Endodermal cell (in vitro differentiated cells): ENCODE measurements at regions not wholly inside any gene's neighbourhood (a gene's known extent, or its start where the extent isn't known, plus 50 kb on each side); places are given as distances from the start of the nearest gene placed in this dataset.
A peak's percentile ranks its signal among the peaks of the same experiment; 100 is the strongest.

Experiments used
- DNase-seq: peaks from one replicate; pipeline ENCODE4 v3.0.0-alpha.2; 2017
- H3K27ac ChIP-seq: 2 replicates; pipeline ENCODE4 v1.5.1; 2013; ENCODE audit warnings: mild to moderate bottlenecking, low read depth, low read length, moderate library complexity
- H3K27me3 ChIP-seq: 2 replicates; pipeline ENCODE4 v1.6.1; 2013; ENCODE audit warnings: mild to moderate bottlenecking, low read length, moderate library complexity; ENCODE audit not compliant: insufficient read depth, control insufficient read depth, poor library complexity, severe bottlenecking
- H3K36me3 ChIP-seq: 2 replicates; pipeline ENCODE4 v1.7.0; 2013; ENCODE audit warnings: mild to moderate bottlenecking, low read length, moderate library complexity; ENCODE audit not compliant: control insufficient read depth, insufficient read depth
- H3K4me1 ChIP-seq: one replicate; pipeline ENCODE4 v1.7.0; 2013; ENCODE audit warnings: low read length; ENCODE audit not compliant: control insufficient read depth, insufficient read depth
- H3K4me3 ChIP-seq: 2 replicates; pipeline ENCODE4 v1.5.1; 2013; ENCODE audit warnings: mild to moderate bottlenecking, low read length, moderate library complexity
- H3K9ac ChIP-seq: 2 replicates; pipeline ENCODE4 v1.6.1; 2013; ENCODE audit warnings: mild to moderate bottlenecking, low read length, moderate library complexity; ENCODE audit not compliant: poor library complexity, severe bottlenecking; ENCODE audit errors: extremely low read depth
- H3K9me3 ChIP-seq: 2 replicates; pipeline ENCODE4 v1.6.1; 2013; ENCODE audit warnings: mild to moderate bottlenecking, low read length, moderate library complexity; ENCODE audit not compliant: control insufficient read depth
- H3K27ac Mint-ChIP-seq: 2 replicates; pipeline ENCODE4 v1.8.0; 2020; ENCODE audit warnings: mixed read lengths
- H3K27me3 Mint-ChIP-seq: 2 replicates; pipeline ENCODE4 v1.8.0; 2021; ENCODE audit warnings: mild to moderate bottlenecking, mixed read lengths; ENCODE audit not compliant: insufficient read depth
- H3K36me3 Mint-ChIP-seq: 2 replicates; pipeline ENCODE4 v1.8.0; 2020; ENCODE audit warnings: low read depth, mixed read lengths
- H3K4me1 Mint-ChIP-seq: 2 replicates; pipeline ENCODE4 v1.8.0; 2020; ENCODE audit warnings: mixed read lengths
- H3K4me3 Mint-ChIP-seq: 2 replicates; pipeline ENCODE4 v1.8.0; 2020; ENCODE audit warnings: mild to moderate bottlenecking, moderate library complexity, mixed read lengths
- H3K9me3 Mint-ChIP-seq: 2 replicates; pipeline ENCODE4 v1.8.0; 2020; ENCODE audit warnings: mild to moderate bottlenecking, mixed read lengths
- WGBS, 2 experiments: methylation state at CpG; one replicate each; pipeline versions ENCODE4 v1.1.5 to v1.1.7; 2013; ENCODE audit warnings: missing lambda C conversion rate in 2 of 2, mixed read lengths in 1 of 2; ENCODE audit not compliant: insufficient coverage in 1 of 2, insufficient read length in 1 of 2; 5-methylcytosine and 5-hydroxymethylcytosine counted together
- TF ChIP-seq, protein P1 (sequence below): fragments of 200-600 bp; sonication (generic); conservative IDR thresholded peaks from 2 replicates; pipeline ENCODE4 v1.5.0; 2021; ENCODE audit warnings: antibody characterized with exemption, mild to moderate bottlenecking

GRCh38 chr14:103189481-103190470 lies 66.5 kb downstream of the TNFAIP2 start:
- Mint-ChIP-seq H3K4me3 (peak overlapping the region; percentile 55), H3K27ac (no peak overlapping the region)

GRCh38 chr14:103190741-103191140 lies 67.5 kb downstream of the TNFAIP2 start:
- WGBS, 2 experiments = 91 to 98% methylated on average over 10 to 11 of the region's 11 CpGs

More at GRCh38 chr14:103189481-103190470, 66.5 kb downstream of the TNFAIP2 start:
- Histone ChIP-seq H3K4me1 (peaks cover 5% of the 10 kb centered on the region), H3K36me3 (no peaks in the 10 kb centered on the region), H3K9me3 (peaks cover 4% of the 10 kb centered on the region), H3K9ac (no peak overlapping the region), H3K27ac (no peak overlapping the region), H3K4me3 (no peak overlapping the region), H3K27me3 (no peaks in the 10 kb centered on the region)
- WGBS, 2 experiments = 89 to 90% methylated on average over 20 to 48 of the region's 48 CpGs
- Mint-ChIP-seq H3K9me3 (peaks cover 17% of the 10 kb centered on the region), H3K4me1 (peaks cover 19% of the 10 kb centered on the region), H3K27me3 (peaks cover 42% of the 10 kb centered on the region), H3K36me3 (no peaks in the 10 kb centered on the region)
- no peak for DNase-seq
- TF ChIP-seq, protein P1, sequence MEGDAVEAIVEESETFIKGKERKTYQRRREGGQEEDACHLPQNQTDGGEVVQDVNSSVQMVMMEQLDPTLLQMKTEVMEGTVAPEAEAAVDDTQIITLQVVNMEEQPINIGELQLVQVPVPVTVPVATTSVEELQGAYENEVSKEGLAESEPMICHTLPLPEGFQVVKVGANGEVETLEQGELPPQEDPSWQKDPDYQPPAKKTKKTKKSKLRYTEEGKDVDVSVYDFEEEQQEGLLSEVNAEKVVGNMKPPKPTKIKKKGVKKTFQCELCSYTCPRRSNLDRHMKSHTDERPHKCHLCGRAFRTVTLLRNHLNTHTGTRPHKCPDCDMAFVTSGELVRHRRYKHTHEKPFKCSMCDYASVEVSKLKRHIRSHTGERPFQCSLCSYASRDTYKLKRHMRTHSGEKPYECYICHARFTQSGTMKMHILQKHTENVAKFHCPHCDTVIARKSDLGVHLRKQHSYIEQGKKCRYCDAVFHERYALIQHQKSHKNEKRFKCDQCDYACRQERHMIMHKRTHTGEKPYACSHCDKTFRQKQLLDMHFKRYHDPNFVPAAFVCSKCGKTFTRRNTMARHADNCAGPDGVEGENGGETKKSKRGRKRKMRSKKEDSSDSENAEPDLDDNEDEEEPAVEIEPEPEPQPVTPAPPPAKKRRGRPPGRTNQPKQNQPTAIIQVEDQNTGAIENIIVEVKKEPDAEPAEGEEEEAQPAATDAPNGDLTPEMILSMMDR = no peak

GRCh38 chr14:103191844-103192243 lies 68.6 kb downstream of the TNFAIP2 start:
- 100% methylated on average over 2 of the region's 3 CpGs; no CpG with 5 or more reads in 1 of the 2 experiments for WGBS, 2 experiments
- H3K9me3 ChIP-seq = peaks cover 4% of the 10 kb centered on the region
- H3K4me1 Mint-ChIP-seq = peaks cover 11% of the 10 kb centered on the region
- no peak for DNase-seq
- TF ChIP-seq, protein P1 = no peak
- peaks cover 47% of the 10 kb centered on the region for H3K27me3 Mint-ChIP-seq
- H3K9ac ChIP-seq = no peak overlapping the region
- no peak overlapping the region for H3K4me3 ChIP-seq
- no peak overlapping the region for H3K27ac ChIP-seq
- no peaks in the 10 kb centered on the region for H3K27me3 ChIP-seq
- no peak overlapping the region for H3K27ac Mint-ChIP-seq
- no peaks in the 10 kb centered on the region for H3K4me1 ChIP-seq
- H3K36me3 ChIP-seq = no peaks in the 10 kb centered on the region
- H3K36me3 Mint-ChIP-seq = no peaks in the 10 kb centered on the region
- H3K4me3 Mint-ChIP-seq = no peak overlapping the region
- peaks cover 22% of the 10 kb centered on the region for H3K9me3 Mint-ChIP-seq

More at GRCh38 chr14:103190741-103191140, 67.5 kb downstream of the TNFAIP2 start:
- TF ChIP-seq, protein P1 = no peak
- peaks cover 4% of the 10 kb centered on the region for H3K9me3 ChIP-seq
- H3K4me1 ChIP-seq = peaks cover 5% of the 10 kb centered on the region
- Mint-ChIP-seq H3K9me3 (peaks cover 20% of the 10 kb centered on the region), H3K36me3 (no peaks in the 10 kb centered on the region), H3K4me1 (peaks cover 19% of the 10 kb centered on the region), H3K4me3 (no peak overlapping the region), H3K27ac (no peak overlapping the region), H3K27me3 (peaks cover 43% of the 10 kb centered on the region)
- H3K27me3 ChIP-seq = no peaks in the 10 kb centered on the region
- no peaks in the 10 kb centered on the region for H3K36me3 ChIP-seq
- H3K27ac ChIP-seq = no peak overlapping the region
- no peak for DNase-seq
- H3K4me3 ChIP-seq = no peak overlapping the region
- H3K9ac ChIP-seq = no peak overlapping the region
